Forelimb muscle (tissue), 1 donor: ENCODE measurements at regions not wholly inside any gene's neighbourhood (a gene's known extent, or its start where the extent isn't known, plus 50 kb on each side); places are given as distances from the start of the nearest gene placed in this dataset.

ENCODE experiments used
- DNase-seq: peaks from one replicate; pipeline ENCODE4 v3.0.0-alpha.2; 2013; ENCODE audit warnings: low read depth

GRCh38 chr2:15807418-15808203, 132.7 kb upstream of the MYCN start:
- DNase-seq: no peak

GRCh38 chr2:15808204-15808910, 132.0 kb upstream of the MYCN start:
- no peak for DNase-seq

DNA sequence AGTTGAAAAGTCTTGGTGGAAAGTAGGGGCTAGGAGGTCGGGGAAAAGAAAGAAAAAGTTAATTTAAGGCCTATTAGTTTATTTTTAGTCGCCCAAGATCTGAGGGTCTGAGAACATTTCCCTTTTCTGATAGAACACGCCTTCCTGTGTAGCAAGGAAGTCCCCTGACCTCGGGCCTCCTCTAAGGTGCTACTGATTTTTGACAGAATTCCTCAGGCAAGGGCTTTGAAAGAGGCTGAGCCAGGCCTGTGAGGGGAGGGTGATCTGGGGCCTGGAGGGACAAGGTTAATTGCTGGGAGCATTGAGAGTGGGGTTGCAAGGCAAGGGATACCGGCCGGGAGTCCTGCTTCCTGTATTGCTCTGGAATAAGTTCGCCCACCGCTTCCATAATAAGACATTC, 131.4 kb upstream of the MYCN start:
- no peak for DNase-seq

DNA sequence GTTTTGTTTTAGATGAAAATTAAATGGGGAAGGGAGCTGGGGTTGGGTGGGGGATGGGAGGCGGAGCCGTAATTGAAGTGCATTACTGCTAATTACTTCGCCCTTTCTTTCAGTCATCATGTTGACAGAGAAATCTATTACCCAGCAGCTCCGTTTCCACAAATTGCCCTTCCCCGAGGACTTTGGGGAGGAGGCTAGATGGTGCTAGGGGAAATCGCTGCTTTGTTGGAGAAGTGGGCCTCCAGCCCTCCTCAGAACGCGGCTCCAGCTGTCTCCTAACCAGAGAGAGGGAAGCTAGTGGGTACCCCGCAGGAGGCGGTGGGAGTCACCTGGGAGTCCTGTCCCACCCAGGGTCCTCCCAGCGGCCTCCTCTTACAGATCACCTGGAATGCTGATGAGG, 130.9 kb upstream of the MYCN start:
- DNase-seq: no peak

GRCh38 chr2:15810477-15811150, 129.7 kb upstream of the MYCN start:
- DNase-seq: no peak

DNA sequence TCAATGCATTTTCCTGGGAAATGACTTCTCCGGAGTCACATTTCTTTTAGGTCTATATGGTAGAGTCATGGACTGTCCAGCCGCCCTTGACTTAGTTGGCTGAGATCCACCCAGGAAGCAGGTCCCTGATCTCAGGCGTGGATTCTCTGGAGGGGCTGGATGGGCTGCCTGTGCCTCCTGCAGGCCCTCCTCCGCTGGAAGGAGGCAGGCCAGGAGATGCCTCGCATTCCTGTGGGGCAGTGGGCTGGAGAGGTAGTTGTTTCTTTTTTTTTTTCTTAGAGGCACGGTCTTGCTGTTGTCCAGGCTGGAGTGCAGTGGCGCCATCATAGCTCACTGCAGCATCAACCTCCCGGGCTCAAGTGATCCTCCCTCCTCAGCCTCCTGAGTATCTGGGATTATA, 129.0 kb upstream of the MYCN start:
- DNase-seq: no peak

- no peak for DNase-seq
Observed at GRCh38 chr2:15812187-15812780, 128.1 kb upstream of the MYCN start.

- DNase-seq: no peak
Observed at GRCh38 chr2:15813481-15814266, 126.7 kb upstream of the MYCN start.

- no peak for DNase-seq
Observed at GRCh38 chr2:15814403-15814802, 125.9 kb upstream of the MYCN start.

GRCh38 chr2:15814946-15815345, 125.4 kb upstream of the MYCN start:
- no peak for DNase-seq

DNA sequence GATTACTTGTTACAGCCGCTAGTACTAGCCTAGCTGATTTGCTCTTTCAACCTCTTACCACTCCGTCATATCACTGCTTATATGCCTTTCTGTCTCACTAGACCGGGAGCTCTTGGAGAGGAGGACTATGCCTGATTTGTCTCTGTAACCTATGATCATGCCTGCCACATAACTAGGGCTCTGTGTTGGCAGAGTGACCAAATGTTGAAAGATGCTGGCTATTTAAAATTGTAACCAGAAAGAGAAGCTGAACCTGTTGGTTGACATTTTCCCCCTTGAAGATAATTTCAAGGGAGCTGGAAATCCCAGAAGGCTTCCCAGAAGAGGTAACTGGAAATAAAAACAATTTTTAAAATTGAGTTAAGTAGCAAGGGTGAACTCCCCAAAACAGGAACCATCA, 124.1 kb upstream of the MYCN start:
- no peak for DNase-seq

DNA sequence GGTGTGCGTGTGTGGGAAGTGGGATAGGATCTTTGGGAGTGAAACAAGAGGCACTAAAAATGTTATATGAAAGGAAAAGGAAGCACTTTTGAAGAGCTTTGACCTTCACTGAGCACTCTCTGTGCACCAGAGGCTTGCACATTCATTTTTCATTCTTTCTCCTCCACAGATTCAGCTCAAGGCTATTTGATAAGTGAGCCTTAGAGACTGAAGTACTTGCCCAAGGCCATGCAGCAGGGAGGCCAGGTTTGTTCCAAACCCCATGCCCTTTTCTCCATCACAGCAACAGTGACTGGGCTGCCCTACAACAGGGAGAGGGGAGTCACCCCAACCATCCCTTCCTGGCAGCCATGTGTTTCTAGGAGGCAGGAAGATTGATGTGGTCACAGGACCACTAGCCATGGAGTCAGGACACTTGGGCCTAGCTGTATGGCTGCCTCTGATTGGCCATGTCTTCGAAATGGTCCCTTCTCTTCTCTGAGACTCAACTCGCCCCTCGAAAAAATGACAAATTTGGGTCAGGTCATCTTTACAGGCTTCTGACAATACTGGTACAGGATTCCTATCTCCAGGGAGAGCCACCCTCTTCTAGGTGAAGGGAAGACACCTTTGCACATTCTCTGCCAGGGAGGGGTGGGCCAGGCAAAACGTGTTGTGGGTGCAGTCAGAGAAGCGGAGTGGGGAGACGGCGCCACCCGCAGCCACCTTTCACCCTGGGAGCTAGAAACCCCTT, 123.5 kb upstream of the MYCN start:
- no peak for DNase-seq

- no peak for DNase-seq
Observed at GRCh38 chr2:15817748-15818147, 122.6 kb upstream of the MYCN start.

- DNase-seq: no peak
Observed at GRCh38 chr2:15818318-15818753, 122.0 kb upstream of the MYCN start.

GRCh38 chr2:15818881-15819280, 121.5 kb upstream of the MYCN start:
- DNase-seq: no peak

GRCh38 chr2:15819562-15820256, 120.6 kb upstream of the MYCN start:
- DNase-seq: no peak

GRCh38 chr2:15820257-15820566, 120.1 kb upstream of the MYCN start:
- DNase-seq: no peak

- no peak for DNase-seq
Observed at GRCh38 chr2:15820927-15821326, 119.4 kb upstream of the MYCN start.

DNA sequence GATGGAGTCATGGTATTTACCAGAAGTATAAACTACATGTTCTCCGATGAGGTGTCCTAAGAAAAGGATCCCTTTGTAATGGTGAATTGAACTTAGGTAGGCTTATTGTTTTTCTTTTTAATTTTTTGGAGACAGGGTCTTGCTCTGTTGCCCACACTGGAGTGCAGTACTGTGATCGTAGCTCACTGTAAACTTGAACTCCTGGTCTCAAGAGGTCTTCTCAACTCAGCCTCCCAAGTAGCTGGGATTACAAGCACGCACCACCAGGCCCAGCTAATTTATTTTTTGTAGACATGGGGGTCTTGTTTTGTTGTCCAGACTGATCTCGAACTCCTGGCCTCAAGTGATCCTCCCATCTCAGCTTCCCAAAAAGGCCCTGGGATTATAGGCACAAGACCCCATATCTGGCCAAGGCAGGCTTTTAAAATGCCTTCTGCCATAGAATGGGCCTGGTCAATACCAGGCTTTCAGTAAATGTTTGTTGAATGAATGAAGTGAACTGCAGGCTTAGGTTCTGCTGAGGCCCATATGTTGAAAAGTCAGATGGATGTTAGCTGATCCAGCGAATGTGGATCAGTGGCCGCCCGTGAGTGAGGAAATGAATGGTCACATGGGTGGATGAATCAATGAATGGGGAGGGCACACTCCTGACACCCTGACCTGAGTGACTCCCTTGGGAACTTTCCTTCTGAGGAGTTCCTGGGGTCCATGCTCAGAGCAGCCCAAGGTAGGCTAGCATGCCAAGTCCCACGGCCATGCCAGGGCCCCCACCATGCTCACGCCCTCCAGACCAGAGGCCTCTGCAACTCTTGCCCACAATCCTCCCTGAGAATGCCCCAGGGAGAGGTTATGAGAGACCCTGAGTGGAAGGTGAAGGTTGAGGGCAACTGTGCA, 118.0 kb upstream of the MYCN start:
- DNase-seq: no peak
